GM18505 (cell line): ENCODE measurements at regions not wholly inside any gene's neighbourhood (a gene's known extent, or its start where the extent isn't known, plus 50 kb on each side); places are given as distances from the start of the nearest gene placed in this dataset.

ENCODE experiments used
- ATAC-seq: cut with Tn5 transposase; IDR thresholded peaks from one replicate; pipeline ENCODE4 v1.9.1; 2021; ENCODE audit not compliant: unreplicated experiment
- POLR2A ChIP-seq: IDR thresholded peaks from 4 replicates; pipeline ENCODE4 v1.6.1; 2011; ENCODE audit warnings: borderline replicate concordance; ENCODE audit not compliant: insufficient read depth, insufficient read length; ENCODE audit errors: extremely low read depth

DNA sequence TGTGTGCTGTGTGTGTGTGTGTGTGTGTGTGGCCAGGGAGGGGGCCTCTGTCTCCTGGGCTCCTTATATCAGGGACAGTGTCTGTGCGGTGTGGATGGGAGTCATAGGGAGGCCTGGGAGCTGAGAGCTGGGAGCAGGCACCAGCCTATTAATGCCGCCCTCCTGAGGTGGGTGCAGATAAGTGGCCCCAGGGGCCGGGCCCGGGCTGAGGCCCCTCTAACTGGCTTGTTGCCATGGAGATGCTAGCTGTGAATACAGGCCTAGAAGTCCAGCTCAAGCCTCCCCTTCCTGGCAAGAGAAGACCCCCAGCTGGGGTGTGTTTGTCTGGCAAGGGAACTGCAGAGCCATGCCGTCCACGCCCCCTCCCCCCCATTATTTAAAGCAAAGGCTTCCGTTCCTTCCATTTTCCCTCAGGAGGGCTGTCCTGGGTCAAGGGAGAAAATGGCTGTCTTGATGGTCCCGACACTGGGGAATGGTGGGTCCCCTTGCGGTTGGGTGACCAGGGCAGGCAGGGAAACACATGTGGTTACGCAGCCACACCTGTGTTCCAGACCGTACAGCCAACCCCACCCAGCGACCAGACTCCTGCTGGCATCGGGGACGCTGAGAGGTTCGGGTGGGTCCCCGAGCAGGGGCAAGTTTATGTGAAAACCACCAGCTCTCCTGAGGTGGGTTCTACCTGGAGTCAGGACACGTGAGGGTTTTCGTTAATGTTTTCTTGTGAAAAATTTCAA, 141.1 kb downstream of the MRM1 start:
- ATAC-seq, result no peak
- TF ChIP-seq POLR2A, result no peak

DNA sequence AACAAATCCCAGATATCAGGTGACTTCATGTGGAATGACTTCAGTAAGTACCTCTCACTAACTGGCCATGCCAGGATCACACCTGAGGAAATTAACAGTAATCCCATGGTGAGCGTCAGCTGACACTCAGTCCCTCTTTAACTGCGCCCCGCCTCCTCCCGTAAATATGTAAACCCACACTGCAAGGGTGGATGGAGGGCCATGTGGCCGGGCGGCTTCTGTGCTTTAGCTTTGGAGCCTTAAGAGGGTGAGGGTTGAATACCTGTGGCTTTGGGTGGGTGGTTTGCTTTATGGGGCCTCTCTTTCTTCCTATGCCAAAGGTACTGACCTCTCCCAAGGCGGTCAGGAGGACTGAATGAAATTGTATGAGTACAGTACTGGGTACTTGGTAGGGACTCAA, 141.7 kb downstream of the MRM1 start:
- TF ChIP-seq POLR2A, result no peak
- ATAC-seq, result no peak

DNA sequence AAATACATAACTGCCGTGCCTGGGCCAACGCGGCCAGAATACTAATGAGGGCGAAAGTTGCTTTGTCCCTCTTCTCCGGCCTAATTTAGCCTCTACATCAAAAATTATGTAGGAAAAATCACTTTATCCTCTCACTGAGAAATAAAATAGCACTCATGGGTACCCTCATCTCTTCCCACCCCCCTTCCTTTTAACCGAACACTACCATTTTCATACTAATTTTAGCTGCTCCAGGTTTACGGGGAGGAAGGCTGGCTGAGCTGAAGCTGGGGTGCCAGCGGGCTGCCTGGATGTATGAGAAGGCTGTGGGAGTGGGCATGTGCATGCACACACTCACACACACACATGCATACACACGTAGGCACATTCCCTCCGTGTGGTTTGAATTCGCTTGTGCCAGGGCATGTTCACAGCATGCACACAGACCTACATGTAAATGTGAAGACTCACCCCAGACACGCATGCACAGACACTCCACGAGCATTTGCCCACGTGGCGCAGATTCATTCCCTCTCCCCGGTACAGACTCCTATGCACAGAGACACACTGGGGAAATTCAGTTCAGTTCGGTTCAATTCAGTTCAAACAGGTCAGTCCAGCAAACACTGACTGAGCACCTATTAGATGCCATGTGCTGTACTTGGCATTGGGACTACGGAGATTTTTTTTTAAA, 145.1 kb downstream of the MRM1 start:
- ATAC-seq, result no peak
- no peak for TF ChIP-seq POLR2A

DNA sequence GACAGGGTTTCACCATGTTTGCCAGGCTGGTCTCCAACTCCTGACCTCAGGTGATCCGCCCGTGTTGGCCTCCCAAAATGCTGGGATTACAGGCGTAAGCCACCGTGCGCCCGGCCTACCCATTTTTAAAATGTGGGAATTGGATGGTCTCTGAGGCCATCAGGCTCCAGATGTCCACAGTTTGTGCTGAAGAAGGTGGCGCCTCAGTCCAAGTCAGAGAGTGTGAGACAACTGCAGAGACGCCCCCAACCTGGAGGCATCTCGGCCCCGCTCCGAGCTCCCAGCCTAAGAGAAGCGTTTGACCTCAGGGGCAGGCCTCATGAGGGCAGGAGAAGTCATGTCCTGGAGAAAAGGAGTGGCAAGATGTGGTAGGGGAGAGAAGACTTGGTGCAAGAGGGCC, 146.5 kb downstream of the MRM1 start:
- no peak for ATAC-seq
- no peak for TF ChIP-seq POLR2A

DNA sequence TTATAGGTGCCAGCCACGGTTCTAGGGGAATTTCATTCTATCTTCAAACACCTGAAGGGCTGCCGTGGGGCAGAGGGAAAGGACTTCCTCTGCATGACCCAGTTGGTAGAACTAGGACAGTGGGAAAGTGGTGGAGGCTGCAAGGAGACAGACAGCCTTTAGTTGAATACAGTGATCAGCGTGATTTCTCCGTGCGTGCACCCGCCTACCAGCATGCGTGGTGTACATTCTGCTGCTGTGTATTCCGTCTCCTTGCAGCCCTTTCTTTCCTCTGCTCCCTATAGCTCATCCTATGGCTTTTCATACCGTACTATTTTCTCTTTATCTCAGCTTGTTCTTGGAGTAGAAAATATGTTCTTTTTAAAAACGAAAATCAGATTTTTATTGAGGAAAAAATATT, 146.9 kb downstream of the MRM1 start:
- ATAC-seq, result no peak

DNA sequence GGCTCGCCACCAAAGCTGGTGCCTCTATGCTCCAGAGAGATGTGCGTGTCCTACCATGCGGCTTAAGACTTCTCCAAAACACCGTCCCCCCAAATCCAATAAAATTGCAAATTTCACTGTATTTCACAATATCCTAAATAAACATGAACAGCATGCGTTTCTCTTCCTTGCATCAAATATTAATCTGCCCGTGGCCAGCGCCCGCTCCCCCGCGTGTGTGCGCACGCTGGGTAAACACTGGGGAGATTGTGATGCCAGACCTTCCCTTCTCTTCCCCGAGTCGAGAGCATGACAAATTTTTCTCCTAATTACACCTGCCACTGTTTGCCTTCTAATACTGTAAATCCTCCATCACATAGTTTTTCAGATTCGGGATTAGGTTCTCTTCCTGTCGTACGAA, 148.1 kb downstream of the MRM1 start:
- no peak for ATAC-seq
- TF ChIP-seq POLR2A, result no peak

More for the DNA sequence above, 146.9 kb downstream of the MRM1 start:
- no peak for TF ChIP-seq POLR2A

DNA sequence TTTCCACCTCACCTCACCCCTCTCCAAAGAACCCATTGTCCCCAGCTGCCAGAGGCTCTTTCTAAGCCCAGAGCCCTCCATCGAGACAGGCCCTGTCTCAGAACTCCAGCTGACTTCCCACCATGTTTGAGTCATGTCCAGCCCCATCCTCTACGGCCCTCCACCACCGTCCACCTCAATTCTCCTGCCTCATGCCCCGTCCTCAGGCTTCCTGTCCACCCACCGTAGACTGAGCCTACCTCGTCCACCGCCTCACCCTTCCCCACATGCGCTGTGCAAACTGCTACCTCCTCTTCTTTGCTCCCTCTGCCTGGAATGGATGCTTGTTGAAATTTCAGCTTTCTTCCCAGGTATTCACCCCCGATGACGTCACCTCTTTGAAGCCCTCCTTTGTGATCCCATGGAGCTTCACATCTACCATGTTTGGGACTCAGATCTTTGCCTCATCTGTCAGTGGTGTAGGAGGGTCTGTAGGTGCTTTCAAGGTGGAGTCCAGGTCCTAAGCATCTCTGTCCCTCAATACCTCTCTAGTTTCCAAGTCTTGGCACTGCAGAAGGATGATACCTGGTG, 149.0 kb downstream of the MRM1 start:
- TF ChIP-seq POLR2A, result no peak
- no peak for ATAC-seq

DNA sequence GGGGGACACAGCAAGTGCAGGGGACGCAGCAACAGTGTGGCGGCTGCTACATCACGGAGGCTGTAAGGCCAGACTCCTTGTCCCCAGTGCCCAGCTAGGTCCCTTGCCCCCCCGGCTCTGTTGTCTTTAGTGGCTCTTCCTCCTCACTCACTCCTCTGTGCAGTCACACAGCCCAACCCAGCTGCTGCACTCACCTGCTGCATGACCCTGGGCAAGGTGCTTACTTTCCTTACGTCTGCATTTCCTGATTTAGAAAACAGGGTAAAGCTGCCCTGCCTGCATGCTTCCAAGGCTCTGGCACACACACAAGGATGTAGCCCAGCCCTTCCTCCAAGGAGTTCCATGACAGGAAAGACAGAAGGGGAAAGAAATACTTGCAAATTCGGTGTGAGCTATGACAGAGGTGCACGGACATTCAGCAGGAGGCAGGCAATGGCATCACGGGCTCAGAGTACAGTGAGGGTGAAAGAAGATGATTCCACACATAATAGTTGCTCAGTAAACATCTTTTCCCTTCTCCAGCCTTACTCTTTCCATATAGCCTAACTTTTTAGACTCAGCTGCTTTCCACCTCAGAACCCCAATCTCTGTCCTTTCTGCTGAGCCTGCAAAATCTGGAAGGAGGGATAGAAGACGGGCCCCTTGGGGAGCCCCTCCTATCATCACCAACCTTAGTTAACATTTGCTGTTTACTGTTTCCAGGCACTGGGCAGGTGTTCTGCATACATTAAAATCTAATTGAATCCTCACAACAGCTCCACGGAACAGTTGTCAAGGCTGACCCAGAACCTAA, 150.9 kb downstream of the MRM1 start:
- no peak for ATAC-seq

DNA sequence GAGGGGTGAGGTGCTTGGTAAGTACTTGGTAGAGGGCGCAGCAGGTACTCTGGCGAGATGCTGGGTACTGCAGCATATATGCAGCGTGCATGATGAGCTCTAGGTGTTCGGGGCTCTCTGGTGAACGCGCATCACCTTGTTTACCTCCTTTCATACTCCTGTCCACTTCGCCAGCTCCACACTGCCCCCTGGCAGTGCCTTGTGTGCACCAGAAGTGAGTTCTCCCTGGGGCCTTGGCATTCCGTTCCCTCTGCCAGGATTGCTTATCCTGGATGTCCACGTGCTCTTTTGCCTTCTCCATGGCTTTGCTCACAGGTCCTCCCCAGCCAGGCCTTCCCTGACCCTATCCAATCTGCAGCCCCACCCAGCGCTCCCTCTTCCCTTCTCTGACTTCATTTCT, 154.2 kb downstream of the MRM1 start:
- ATAC-seq, result no peak
- TF ChIP-seq POLR2A, result no peak

More for the DNA sequence above, 150.9 kb downstream of the MRM1 start:
- TF ChIP-seq POLR2A, result no peak

DNA sequence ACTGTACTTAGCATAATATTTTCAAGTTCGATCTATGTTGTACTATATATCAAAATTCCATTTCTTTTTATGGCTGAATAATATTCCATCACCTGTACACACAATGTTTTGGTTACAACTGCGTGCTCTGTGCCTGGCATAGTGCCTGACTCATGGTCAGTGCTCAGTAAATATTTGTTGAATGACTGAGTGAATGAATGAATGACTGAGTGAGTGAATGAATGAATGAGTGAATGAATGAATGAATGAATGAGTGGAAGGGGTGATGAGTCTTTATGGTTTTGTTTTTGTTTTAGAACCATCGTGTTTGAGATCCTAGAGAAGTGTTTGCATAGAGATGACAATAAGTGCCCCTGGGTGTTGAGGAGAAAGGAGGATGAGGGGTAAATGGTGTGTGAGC, 155.3 kb downstream of the MRM1 start:
- no peak for TF ChIP-seq POLR2A
- no peak for ATAC-seq

DNA sequence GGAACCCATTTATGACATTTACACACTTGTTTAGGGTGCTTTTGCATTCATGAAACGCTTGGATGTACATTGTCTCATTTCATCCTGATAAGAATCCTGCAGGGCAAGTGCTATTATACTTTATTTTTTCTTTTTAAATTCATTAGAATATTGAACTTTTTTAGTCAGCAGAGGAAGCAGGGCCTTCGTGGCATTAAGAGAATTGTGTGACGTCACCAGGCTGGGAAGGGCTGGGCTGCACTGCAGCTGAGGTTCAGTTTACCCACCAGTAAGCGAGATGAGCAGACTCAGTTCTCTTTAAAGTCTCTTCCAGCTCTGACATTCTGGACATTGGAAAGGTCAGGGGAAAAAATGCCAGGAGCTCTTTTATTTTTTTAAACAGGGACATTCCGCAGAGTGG, 159.0 kb downstream of the MRM1 start:
- no peak for TF ChIP-seq POLR2A
- ATAC-seq, result no peak

DNA sequence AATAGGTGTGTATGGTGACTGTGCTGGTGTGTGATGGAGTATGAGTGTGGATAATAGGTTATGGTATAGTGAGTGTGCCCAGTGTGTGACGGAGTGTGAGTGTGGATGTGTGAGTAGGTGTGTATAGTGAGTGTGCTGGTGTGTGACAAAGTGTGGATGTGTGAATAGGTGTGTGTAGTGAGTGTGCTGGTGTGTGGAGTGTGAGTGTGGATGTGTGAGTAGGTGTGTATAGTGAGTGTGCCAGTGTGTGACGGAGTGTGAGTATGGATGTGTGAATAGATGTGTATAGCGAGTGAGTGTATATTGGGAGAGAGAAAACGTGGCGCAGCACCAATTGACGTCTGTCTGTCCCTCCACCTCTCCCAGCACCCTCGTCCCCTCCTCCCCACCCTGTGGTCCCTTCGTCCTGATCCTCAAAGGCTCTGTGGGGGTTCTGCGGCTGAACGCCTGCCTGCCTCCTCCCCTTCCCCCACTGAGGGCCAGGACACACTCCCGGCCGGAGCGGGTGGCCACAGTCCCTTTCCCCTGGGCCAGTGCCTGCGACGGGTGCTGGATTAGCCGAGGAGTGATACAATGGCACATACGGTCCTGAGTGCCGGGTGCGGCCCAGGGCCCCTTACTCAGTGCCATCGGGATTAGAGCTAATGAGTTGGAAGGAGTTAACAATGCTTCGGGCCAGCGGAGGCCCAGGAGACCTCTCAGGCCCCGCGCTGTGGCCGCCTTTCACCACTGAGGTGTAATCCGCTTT, 160.0 kb downstream of the MRM1 start:
- no peak for TF ChIP-seq POLR2A
- no peak for ATAC-seq
